T-helper 2 cell treated with Interferon-gamma antibody and Interleukin-4, amounts not matched to agents 100 ng/mL and 5 ng/mL, for 36 hours (primary cell): ENCODE measurements at regions not wholly inside any gene's neighbourhood (a gene's known extent, or its start where the extent isn't known, plus 50 kb on each side); places are given as distances from the start of the nearest gene placed in this dataset.

Experiments used
- intact Hi-C: fragments of 100-400 bp; cut with micrococcal nuclease; formaldehyde crosslinking; loops from one replicate; pipeline ENCODE4 v1.15.1; 2023

GRCh38 chr17:34125010-34125409, 130.1 kb upstream of the CCL2 start:
- intact Hi-C loops: no loop called here

GRCh38 chr17:34125921-34126320, 129.2 kb upstream of the CCL2 start:
- intact Hi-C loops: no loop called here

GRCh38 chr17:34126496-34126895, 128.6 kb upstream of the CCL2 start:
- intact Hi-C loops: no loop called here

- intact Hi-C loops: no loop called here
Measured at GRCh38 chr17:34126965-34127364, 128.1 kb upstream of the CCL2 start.

GRCh38 chr17:34130544-34130943, 124.5 kb upstream of the CCL2 start:
- intact Hi-C loops: no loop called here

- intact Hi-C loops: no loop called here
Measured at GRCh38 chr17:34131386-34131785, 123.7 kb upstream of the CCL2 start.

- intact Hi-C loops: no loop called here
Measured at GRCh38 chr17:34133350-34133749, 121.7 kb upstream of the CCL2 start.

- intact Hi-C loops: no loop called here
Measured at GRCh38 chr17:34135841-34136240, 119.2 kb upstream of the CCL2 start.

GRCh38 chr17:34140006-34140405, 115.1 kb upstream of the CCL2 start:
- intact Hi-C loops: no loop called here

GRCh38 chr17:34141590-34141989, 113.5 kb upstream of the CCL2 start:
- intact Hi-C loops: no loop called here

GRCh38 chr17:34143430-34143829, 111.7 kb upstream of the CCL2 start:
- intact Hi-C loops: no loop called here

GRCh38 chr17:34146440-34147043, 108.5 kb upstream of the CCL2 start:
- intact Hi-C loops: loop anchor here (1.0 kb wide), 2 partner anchors 218 to 367 kb away; no protein-coding TSS in a partner anchor

GRCh38 chr17:34151102-34151501, 104.0 kb upstream of the CCL2 start:
- intact Hi-C loops: no loop called here

GRCh38 chr17:34153991-34154390, 101.1 kb upstream of the CCL2 start:
- intact Hi-C loops: no loop called here

GRCh38 chr17:34154961-34155730, 99.9 kb upstream of the CCL2 start:
- intact Hi-C loops: no loop called here

- intact Hi-C loops: no loop called here
Measured at GRCh38 chr17:34155947-34156346, 99.1 kb upstream of the CCL2 start.

GRCh38 chr17:34156401-34156740, 98.7 kb upstream of the CCL2 start:
- intact Hi-C loops: no loop called here

GRCh38 chr17:34156741-34157589, 98.1 kb upstream of the CCL2 start:
- intact Hi-C loops: no loop called here

GRCh38 chr17:34161690-34162089, 93.4 kb upstream of the CCL2 start:
- intact Hi-C loops: no loop called here

GRCh38 chr17:34163123-34163522, 92.0 kb upstream of the CCL2 start:
- intact Hi-C loops: no loop called here

- intact Hi-C loops: no loop called here
Measured at GRCh38 chr17:34163646-34164045, 91.4 kb upstream of the CCL2 start.

- intact Hi-C loops: no loop called here
Measured at GRCh38 chr17:34164837-34165236, 90.2 kb upstream of the CCL2 start.
